Kidney epithelial cell (primary cell): ENCODE measurements at regions not wholly inside any gene's neighbourhood (a gene's known extent, or its start where the extent isn't known, plus 50 kb on each side); places are given as distances from the start of the nearest gene placed in this dataset.

ENCODE experiments used
- DNase-seq: peaks from one replicate; pipeline ENCODE4 v3.0.0-alpha.2; 2010; ENCODE audit warnings: low read depth
- H3K27me3 ChIP-seq: 2 replicates; pipeline ENCODE4 v1.6.0; 2011; ENCODE audit warnings: low read length; ENCODE audit not compliant: control insufficient read depth, insufficient read depth
- H3K36me3 ChIP-seq: 2 replicates; pipeline ENCODE4 v1.5.1; 2011; ENCODE audit warnings: low read length; ENCODE audit not compliant: control insufficient read depth, insufficient read depth
- H3K4me3 ChIP-seq: 2 replicates; pipeline ENCODE4 v1.5.1; 2011; ENCODE audit warnings: low read depth, mild to moderate bottlenecking, control low read depth, low read length
- TF ChIP-seq, protein P1 (sequence below): IDR thresholded peaks from 2 replicates; pipeline ENCODE4 v1.5.1; 2011; ENCODE audit warnings: mild to moderate bottlenecking, moderate library complexity, low read length, control low read depth, inconsistent platforms; ENCODE audit not compliant: insufficient read depth, poor library complexity, severe bottlenecking

DNA sequence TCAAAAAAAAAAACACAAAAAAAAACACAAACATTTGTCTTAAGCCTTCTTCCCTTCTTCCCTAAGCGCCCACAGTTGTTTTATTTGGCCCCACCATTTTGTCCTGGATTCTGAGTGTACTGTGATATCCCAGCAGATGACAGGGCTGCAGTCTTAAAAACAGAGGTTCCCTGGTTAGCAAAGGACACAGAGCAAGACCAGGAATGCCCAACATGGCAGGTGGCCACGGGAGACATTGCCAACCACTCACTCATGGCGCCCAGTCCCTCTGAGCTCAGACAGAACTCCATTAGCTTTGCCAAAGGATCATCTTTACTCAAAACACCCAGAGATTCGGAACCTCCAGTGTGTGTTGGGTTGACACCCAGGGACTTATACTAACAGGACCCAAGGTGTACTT lies 249.3 kb downstream of the MRTFB start:
- DNase-seq, result no peak
- TF ChIP-seq, protein P1, sequence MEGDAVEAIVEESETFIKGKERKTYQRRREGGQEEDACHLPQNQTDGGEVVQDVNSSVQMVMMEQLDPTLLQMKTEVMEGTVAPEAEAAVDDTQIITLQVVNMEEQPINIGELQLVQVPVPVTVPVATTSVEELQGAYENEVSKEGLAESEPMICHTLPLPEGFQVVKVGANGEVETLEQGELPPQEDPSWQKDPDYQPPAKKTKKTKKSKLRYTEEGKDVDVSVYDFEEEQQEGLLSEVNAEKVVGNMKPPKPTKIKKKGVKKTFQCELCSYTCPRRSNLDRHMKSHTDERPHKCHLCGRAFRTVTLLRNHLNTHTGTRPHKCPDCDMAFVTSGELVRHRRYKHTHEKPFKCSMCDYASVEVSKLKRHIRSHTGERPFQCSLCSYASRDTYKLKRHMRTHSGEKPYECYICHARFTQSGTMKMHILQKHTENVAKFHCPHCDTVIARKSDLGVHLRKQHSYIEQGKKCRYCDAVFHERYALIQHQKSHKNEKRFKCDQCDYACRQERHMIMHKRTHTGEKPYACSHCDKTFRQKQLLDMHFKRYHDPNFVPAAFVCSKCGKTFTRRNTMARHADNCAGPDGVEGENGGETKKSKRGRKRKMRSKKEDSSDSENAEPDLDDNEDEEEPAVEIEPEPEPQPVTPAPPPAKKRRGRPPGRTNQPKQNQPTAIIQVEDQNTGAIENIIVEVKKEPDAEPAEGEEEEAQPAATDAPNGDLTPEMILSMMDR, result no peak
- Histone ChIP-seq H3K27me3 (no peaks in the 10 kb centered on the region), H3K36me3 (no peaks in the 10 kb centered on the region), H3K4me3 (no peak overlapping the region)
